Thoracic aorta (tissue), 2 donors: ENCODE measurements at regions not wholly inside any gene's neighbourhood (a gene's known extent, or its start where the extent isn't known, plus 50 kb on each side); places are given as distances from the start of the nearest gene placed in this dataset.

Experiments used
- ATAC-seq: fragments of 150-250 bp; one replicate; pipeline ENCODE4 v1.8.0; 2017; ENCODE audit warnings: low read depth; ENCODE audit not compliant: insufficient number of reproducible peaks, low FRiP score
- DNase-seq: peaks from one replicate; pipeline ENCODE4 v3.0.0-alpha.2; 2020; ENCODE audit warnings: low spot score
- H3K27ac ChIP-seq, 2 donors: fragments of 200-600 bp; sonication (generic); 1 replicate in 1 of 2; 2 replicates in 1 of 2; pipeline ENCODE4 v1.5.1; 2016; ENCODE audit warnings: mild to moderate bottlenecking in 2 of 2, moderate library complexity in 2 of 2
- H3K27me3 ChIP-seq: fragments of 200-600 bp; sonication (generic); replicated peaks from 2 replicates; pipeline ENCODE4 v1.6.0; 2016; ENCODE audit warnings: mild to moderate bottlenecking; ENCODE audit not compliant: insufficient read depth
- H3K36me3 ChIP-seq: fragments of 200-600 bp; sonication (generic); one replicate; pipeline ENCODE4 v1.5.1; 2016
- H3K4me1 ChIP-seq, 2 donors: fragments of 200-600 bp; sonication (generic); 1 replicate in 1 of 2; 2 replicates in 1 of 2; pipeline versions ENCODE4 v1.5.1 to v1.6.0; 2016; ENCODE audit warnings: low read depth in 2 of 2, mild to moderate bottlenecking in 1 of 2; ENCODE audit not compliant: control insufficient read depth in 1 of 2
- H3K4me3 ChIP-seq: fragments of 200-600 bp; sonication (generic); 2 replicates; pipeline ENCODE4 v1.5.1; 2016; ENCODE audit warnings: mild to moderate bottlenecking
- H3K9me3 ChIP-seq: fragments of 200-600 bp; sonication (generic); 2 replicates; pipeline ENCODE4 v1.5.1; 2016
- CTCF ChIP-seq: fragments of 200-600 bp; sonication (generic); IDR thresholded peaks from one replicate; pipeline ENCODE4 v1.5.1; 2019; ENCODE audit warnings: antibody characterized with exemption

- DNase-seq = no peak
- no peak for ATAC-seq
- H3K4me1 ChIP-seq = no peaks in the 10 kb centered on the region
- no peak overlapping the region for H3K4me3 ChIP-seq
- no peaks in the 10 kb centered on the region for H3K36me3 ChIP-seq
- no peak overlapping the region for H3K27ac ChIP-seq
- no peaks in the 10 kb centered on the region for H3K9me3 ChIP-seq
- no peaks in the 10 kb centered on the region for H3K27me3 ChIP-seq
- no peak for TF ChIP-seq CTCF
These were observed 402.4 kb upstream of the HS6ST1 start for GRCh38 chr2:128721096-128721495.

GRCh38 chr2:128722489-128722888 is 403.8 kb upstream of the HS6ST1 start:
- ATAC-seq (no peak), DNase-seq (no peak)
- H3K4me1 ChIP-seq = no peaks in the 10 kb centered on the region
- H3K9me3 ChIP-seq = no peaks in the 10 kb centered on the region
- H3K27me3 ChIP-seq = no peaks in the 10 kb centered on the region
- TF ChIP-seq CTCF = no peak
- H3K4me3 ChIP-seq = no peak overlapping the region
- H3K27ac ChIP-seq = no peak overlapping the region
- no peaks in the 10 kb centered on the region for H3K36me3 ChIP-seq

- H3K4me1 ChIP-seq = no peaks in the 10 kb centered on the region
These were observed 405.9 kb upstream of the HS6ST1 start for GRCh38 chr2:128724547-128724946.

GRCh38 chr2:128724972-128725371 is 406.3 kb upstream of the HS6ST1 start:
- ATAC-seq (no peak), DNase-seq (no peak)
- H3K4me3 ChIP-seq = no peak overlapping the region
- no peak for TF ChIP-seq CTCF
- no peaks in the 10 kb centered on the region for H3K27me3 ChIP-seq
- no peaks in the 10 kb centered on the region for H3K36me3 ChIP-seq
- H3K27ac ChIP-seq = no peak overlapping the region
- H3K9me3 ChIP-seq = no peaks in the 10 kb centered on the region
- H3K4me1 ChIP-seq = no peaks in the 10 kb centered on the region

More at GRCh38 chr2:128724547-128724946, 405.9 kb upstream of the HS6ST1 start:
- Histone ChIP-seq H3K9me3 (no peaks in the 10 kb centered on the region), H3K27ac (no peak overlapping the region), H3K27me3 (no peaks in the 10 kb centered on the region), H3K36me3 (no peaks in the 10 kb centered on the region), H3K4me3 (no peak overlapping the region)
- DNase-seq (no peak), ATAC-seq (no peak)
- no peak for TF ChIP-seq CTCF

GRCh38 chr2:128726236-128726635 is 407.6 kb upstream of the HS6ST1 start:
- no peak for ATAC-seq
- no peaks in the 10 kb centered on the region for H3K27me3 ChIP-seq
- H3K27ac ChIP-seq = no peak overlapping the region
- H3K4me1 ChIP-seq = no peaks in the 10 kb centered on the region
- no peaks in the 10 kb centered on the region for H3K36me3 ChIP-seq
- no peaks in the 10 kb centered on the region for H3K9me3 ChIP-seq
- DNase-seq = no peak
- no peak for TF ChIP-seq CTCF
- H3K4me3 ChIP-seq = no peak overlapping the region
